Ovary (tissue), 3 donors: ENCODE measurements at regions not wholly inside any gene's neighbourhood (a gene's known extent, or its start where the extent isn't known, plus 50 kb on each side); places are given as distances from the start of the nearest gene placed in this dataset.

Experiments used
- EP300 ChIP-seq: sonication (generic); formaldehyde crosslinking; IDR thresholded peaks from one replicate; pipeline ENCODE4 v1.6.1; 2017; ENCODE audit warnings: antibody characterized with exemption
- POLR2A ChIP-seq: fragments of 450-650 bp; IDR thresholded peaks from one replicate; pipeline ENCODE4 v1.6.1; 2017; ENCODE audit warnings: antibody characterized with exemption, mild to moderate bottlenecking, moderate library complexity
- TF ChIP-seq, protein P1 (sequence below), 3 donors: fragments of 450-650 bp in 2 of 3; fragments of 200-600 bp in 1 of 3; IDR thresholded peaks; one replicate each; pipeline versions ENCODE4 v1.5.1 to v1.8.0; 2016 to 2022; ENCODE audit warnings: antibody characterized with exemption in 3 of 3, mild to moderate bottlenecking in 1 of 3
- donor health status: DM: no; HTN: no; CAD: no.

DNA sequence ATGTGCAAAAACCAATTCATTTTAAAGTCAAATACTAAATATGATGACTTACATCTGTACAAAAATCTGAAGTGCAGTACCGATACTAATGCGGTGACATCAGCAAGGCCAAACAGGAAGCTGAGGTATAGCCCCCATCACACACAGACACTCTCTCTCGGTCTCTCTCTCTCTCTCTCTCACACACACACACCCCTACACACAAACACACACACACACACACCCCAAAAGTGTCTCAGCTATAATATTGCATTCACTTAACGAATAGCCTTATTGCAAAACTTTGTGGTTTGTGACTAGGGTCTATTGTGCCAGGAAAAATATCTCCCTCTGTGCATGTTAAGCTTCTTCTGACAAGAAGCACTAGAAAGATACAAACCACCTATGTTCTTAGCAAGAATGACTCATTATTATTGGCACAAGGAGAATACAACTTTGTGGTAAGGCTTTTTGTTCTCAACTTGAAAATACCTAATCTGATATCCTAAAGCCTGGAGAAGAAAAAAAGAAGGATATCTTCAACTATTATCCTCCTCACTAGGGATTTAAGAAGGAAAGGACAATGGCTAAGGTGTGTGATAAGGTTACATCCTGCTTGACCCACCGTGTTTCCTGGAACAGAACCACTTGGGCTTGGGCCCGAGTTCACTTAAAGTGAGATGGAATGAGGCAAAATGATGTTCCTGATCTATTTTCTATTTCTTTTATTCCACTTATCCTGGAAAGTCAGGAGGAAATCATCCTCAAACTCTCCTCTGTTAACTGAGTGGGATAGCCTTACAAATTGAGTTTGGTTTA is 107.1 kb downstream of the NIBAN1 start:
- TF ChIP-seq, protein P1, sequence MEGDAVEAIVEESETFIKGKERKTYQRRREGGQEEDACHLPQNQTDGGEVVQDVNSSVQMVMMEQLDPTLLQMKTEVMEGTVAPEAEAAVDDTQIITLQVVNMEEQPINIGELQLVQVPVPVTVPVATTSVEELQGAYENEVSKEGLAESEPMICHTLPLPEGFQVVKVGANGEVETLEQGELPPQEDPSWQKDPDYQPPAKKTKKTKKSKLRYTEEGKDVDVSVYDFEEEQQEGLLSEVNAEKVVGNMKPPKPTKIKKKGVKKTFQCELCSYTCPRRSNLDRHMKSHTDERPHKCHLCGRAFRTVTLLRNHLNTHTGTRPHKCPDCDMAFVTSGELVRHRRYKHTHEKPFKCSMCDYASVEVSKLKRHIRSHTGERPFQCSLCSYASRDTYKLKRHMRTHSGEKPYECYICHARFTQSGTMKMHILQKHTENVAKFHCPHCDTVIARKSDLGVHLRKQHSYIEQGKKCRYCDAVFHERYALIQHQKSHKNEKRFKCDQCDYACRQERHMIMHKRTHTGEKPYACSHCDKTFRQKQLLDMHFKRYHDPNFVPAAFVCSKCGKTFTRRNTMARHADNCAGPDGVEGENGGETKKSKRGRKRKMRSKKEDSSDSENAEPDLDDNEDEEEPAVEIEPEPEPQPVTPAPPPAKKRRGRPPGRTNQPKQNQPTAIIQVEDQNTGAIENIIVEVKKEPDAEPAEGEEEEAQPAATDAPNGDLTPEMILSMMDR (IDR thresholded peaks at IDR 0.05), result no peak
- TF ChIP-seq EP300 (no peak), POLR2A (no peak)
